GM19023 (cell line): ENCODE measurements at regions not wholly inside any gene's neighbourhood (a gene's known extent, or its start where the extent isn't known, plus 50 kb on each side); places are given as distances from the start of the nearest gene placed in this dataset.

ENCODE experiments used
- ATAC-seq: cut with Tn5 transposase; IDR thresholded peaks from one replicate; pipeline ENCODE4 v1.9.1; 2021; ENCODE audit warnings: mild to moderate bottlenecking, moderate library complexity; ENCODE audit not compliant: unreplicated experiment

GRCh38 chr13:75061909-75062308 lies 420.1 kb downstream of the TBC1D4 start:
- ATAC-seq: no peak

GRCh38 chr13:75055296-75055695 lies 426.7 kb downstream of the TBC1D4 start:
- no peak for ATAC-seq

DNA sequence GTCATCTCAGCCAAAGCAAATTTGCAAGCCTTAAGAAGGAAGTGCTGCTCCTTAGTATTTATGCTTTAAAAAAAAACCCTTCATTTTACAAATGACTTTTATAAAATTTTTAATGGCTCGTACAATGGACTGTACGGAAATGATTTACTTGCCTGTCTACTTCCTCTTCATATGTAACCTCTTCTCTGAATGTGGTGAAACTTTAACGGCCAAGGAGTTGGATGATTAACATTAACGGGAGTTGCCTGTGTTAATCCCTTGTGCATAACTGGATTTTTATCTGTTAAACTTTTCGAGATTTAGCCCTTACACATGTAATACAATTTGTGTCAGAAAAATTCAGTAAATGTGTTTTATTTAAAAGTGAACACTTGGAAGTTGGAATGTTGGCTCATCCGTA lies 429.4 kb downstream of the TBC1D4 start:
- no peak for ATAC-seq

DNA sequence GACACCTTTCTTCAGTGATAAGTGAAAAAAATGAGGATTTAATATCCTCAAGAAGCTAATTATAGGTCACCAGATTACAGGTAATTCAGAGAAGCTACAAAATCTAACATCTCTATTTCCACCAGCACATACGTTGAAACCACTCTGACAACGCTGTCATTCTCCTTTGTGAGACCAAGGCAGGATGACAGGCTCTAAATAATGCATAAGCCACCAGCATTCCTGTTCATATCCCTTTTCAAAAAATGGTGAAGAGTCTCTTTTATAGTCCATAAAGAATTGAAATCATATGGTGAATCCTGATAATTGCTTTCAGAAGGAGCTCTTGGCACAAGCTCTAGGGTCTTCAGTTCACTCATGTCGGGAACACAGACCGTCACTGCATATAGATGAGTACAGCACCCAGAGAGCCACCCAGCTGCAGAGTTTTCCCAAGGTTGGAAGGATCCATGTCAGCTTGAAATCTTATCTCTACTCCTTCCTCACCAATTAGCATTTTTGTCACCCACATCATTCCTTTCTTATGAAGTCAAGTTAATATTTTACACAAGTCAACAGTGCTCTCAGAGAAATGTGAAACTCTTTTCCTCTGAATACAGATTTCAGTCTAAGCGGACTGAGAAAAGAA lies 431.4 kb downstream of the TBC1D4 start:
- ATAC-seq: no peak

GRCh38 chr13:75049735-75050335 lies 432.1 kb downstream of the TBC1D4 start:
- ATAC-seq: no peak

DNA sequence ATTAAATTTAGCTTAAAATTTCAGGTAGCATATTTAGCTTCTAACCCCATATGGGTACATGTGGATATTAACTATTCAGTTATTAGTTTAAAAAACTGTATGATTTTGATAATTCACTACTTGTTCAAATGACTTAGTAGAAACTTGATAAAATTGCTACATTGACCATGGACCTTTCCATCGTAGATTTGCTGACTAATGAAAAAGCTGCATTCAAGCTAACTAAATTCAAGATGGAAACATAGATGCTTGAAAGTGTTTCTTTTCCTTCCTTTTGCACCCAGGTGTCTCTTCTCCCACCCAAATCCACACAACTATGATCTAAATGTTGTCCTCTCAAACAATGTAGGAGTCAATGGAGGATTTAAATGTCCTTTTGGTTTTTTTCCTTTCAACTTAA lies 439.2 kb downstream of the TBC1D4 start:
- no peak for ATAC-seq

DNA sequence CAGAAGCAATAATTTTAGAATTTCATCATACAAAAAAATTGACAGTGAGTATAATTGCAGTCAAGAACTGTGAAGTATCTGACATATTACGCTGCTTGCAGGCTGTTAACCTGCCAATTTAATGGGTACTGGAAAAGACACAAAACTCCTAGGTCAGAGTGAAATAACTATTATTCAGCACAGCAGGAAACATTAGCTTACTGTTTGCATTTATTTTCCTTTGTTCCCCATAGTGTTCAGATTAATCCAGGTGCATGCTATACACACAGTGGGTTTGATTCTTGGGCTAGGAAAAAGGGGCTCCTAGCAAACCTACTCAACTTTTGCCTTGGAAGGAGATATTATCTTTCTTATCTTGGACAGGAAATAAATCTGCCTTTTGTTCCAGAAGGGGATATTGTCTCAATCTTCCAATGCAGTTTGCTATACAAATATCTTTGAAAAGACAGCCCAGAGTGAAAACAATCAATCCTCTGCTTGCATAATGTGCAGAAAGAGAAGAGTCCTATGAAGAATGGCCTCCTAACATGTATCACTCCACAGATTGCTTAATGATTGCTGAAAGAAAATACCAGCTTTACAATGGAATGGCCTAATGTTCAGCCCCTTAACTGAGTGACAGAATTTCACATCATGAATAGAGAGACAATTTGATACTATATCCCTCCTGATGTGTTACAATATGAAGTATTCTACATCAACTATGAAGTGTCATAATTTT lies 443.4 kb downstream of the TBC1D4 start:
- no peak for ATAC-seq

GRCh38 chr13:75025956-75026355 lies 456.0 kb downstream of the TBC1D4 start:
- ATAC-seq: no peak

DNA sequence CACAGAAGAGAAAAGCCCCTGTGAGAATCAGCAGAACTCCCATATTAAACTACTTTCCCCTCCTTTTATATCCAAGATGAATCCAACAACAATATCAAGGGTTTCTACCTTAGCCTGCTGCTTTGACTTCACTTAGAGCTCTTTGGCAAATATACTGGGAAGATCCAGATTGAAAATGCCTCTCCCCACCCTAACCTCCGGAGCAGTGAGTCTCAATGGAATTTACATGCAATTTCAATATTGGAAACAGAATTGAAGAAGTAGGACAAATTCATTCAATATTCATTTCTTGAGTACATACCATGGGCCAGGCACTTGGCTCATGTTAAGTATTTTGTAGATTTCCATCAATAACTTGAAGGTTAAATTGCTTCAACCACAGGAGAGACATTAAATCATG lies 457.4 kb downstream of the TBC1D4 start:
- no peak for ATAC-seq

DNA sequence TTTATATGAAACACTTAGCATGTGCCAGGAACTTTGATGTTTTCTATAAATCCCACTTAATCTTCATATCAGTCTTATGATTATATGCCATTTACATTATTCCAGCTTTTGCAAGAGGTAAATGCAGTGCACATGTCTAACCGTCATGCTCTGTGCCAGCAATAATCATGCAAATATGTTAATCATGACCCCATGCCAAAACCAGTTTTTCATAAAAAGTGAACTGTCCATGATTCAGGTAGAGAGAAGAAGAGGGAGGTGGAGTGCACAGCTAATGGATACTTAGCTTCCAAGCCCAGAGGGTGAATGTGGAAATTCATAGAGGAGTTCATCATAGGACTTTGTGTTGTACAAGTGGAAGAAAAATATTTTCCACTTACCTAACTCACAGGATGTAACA lies 458.4 kb downstream of the TBC1D4 start:
- no peak for ATAC-seq

GRCh38 chr13:75021151-75021550 lies 460.8 kb downstream of the TBC1D4 start:
- ATAC-seq: no peak

- no peak for ATAC-seq
Measured at GRCh38 chr13:75016225-75016624, 465.7 kb downstream of the TBC1D4 start.

DNA sequence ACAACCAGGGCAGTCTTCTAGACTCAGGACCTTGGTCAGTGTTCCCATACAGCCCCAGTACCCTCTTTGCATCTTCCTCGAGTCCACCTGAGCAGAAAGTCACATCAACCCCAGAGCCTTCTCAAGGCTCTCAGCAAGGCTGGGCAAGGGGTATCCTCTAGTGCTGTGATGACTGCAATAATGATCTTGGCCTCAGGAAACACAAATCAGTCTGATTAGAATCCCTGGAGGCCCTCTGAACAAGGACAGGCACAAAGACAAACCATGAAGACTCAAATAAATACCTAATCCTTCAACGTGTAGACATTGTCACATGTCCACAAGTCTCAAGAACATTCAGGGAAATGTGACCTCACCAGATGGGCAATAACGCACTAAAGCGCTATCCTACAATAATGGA lies 468.2 kb downstream of the TBC1D4 start:
- no peak for ATAC-seq

DNA sequence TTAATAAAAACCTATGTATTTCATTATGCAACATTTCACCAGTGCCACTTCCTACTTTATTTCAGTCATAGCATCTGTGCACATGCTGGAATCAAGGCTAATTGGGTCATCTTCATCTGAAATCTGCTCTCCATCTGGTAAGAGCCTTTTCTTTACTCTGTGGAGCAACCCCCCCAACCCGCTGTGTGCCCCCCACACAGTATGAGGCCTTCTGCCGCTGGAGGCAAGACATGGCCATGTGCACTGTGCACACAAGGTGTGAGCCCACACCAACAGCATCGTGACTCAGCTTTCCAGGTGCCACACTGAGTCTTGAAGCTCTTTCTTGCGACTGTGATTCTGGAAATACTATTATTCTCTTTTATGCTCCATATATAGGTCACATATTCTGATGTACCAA lies 471.0 kb downstream of the TBC1D4 start:
- no peak for ATAC-seq

- ATAC-seq: no peak
Measured at GRCh38 chr13:75008926-75009325, 473.0 kb downstream of the TBC1D4 start.

- no peak for ATAC-seq
Measured at GRCh38 chr13:74990992-74991391, 491.0 kb downstream of the TBC1D4 start.

DNA sequence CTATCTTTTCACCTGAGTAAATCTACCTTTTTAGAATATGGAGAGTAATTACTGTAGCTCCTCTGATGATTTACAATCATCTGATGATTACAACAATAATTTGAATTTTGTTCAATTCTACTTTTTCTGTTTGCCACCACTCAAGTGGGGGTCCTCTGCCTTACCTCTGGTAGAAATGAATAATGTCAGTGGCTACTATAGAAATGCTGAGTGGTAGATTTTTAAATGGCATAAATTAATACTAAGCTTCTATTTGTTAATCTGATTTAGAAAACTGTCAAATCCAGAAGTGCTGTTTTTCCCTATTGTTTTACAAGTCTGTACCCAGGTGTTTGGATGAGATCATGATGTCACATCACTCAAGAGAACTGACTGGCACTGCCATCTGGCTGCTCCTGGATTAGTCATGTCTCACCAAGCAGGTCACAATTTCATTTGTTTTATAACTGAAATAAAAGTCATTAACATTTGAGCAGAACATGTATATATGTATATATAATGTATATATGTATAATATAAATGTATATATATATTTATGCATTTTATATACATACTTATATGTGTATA lies 494.8 kb downstream of the TBC1D4 start:
- ATAC-seq: no peak

DNA sequence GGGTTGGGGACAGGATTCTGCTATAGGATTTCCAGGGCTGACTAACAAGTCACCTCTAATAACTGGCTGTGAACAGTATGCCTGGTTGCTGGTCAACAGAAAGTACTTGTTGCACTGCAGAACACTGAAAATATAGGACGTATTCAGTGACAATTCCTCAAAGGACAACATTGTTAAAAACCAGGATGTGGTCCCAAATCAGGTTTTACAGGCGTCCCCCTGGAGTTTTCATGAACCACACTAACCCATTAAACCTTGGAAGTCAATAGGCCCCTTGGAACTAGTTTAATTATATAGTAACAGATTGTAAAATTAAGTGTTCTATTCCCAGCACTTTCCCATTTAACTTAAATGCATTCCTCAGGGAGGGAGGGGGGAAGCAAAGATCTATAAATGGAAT lies 495.4 kb downstream of the TBC1D4 start:
- ATAC-seq: no peak

DNA sequence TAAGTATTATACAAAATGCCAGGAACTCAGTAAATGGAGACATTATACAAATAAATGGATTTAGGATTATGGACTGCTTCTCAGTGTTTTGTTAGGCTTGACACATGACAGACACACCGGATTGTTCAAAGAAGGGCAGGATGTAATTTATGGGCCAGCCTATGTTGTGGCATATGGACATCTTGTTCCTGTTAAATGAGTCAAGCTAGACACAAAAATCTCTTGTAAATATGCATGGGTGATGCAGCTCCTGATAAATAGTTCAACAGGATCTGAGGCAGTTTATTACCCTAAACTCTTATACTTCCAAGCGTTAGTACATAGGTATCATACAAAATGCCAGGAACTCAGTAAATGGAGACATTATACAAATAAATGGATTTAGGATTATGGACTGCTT lies 502.3 kb downstream of the TBC1D4 start:
- no peak for ATAC-seq

GRCh38 chr13:74978591-74978990 lies 503.4 kb downstream of the TBC1D4 start:
- no peak for ATAC-seq

GRCh38 chr13:74977498-74977897 lies 504.5 kb downstream of the TBC1D4 start:
- no peak for ATAC-seq

DNA sequence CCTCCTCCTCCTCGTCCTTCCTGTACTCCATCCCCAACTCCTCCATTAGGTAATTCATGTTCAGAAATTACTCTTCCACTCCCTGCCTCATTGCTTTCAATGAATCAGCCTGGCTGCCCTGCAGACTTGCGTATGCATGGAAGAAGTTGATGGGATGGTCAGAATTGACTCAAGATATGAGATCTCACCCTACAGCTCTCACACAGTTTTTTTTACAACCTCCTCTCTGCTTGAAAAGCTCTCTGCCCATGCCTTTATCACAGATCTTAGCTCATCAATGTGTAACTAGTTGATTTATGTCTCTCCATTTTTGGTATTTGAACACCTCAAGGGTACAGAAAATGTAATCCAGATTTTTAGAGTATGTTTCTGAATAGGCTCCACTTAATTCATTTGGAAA lies 506.9 kb downstream of the TBC1D4 start:
- no peak for ATAC-seq
